ENCODE measurements at regions not wholly inside any gene's neighbourhood (a gene's known extent, or its start where the extent isn't known, plus 50 kb on each side); places are given as distances from the start of the nearest gene placed in this dataset.

- TF ChIP-seq CTCF (conservative IDR thresholded peaks at IDR 0.05 in 1 of 2, IDR thresholded peaks at IDR 0.05 in 1 of 2; ENCODE audit: extremely low read depth in 1 of 2, insufficient read depth in 1 of 2, low read depth in 1 of 2, low read length in 2 of 2), result no peak
- no peak for TF ChIP-seq EZH2 (IDR thresholded peaks at IDR 0.05; ENCODE audit: borderline replicate concordance, low read length)
These were observed 359.2 kb downstream of the GJA1 start for GRCh38 chr6:121794630-121795029.
